Renal cortex interstitium (tissue), 11 donors: ENCODE measurements at regions not wholly inside any gene's neighbourhood (a gene's known extent, or its start where the extent isn't known, plus 50 kb on each side); places are given as distances from the start of the nearest gene placed in this dataset.
A peak's percentile ranks its signal among the peaks of the same experiment; 100 is the strongest.
"Not testable (repeated sequence)": the region's sequence is repeated elsewhere in the genome, so short reads cannot be mapped to it uniquely, and the experiment has no call there.

Experiments
- DNase-seq, 11 donors: peaks; one replicate each; pipeline ENCODE4 v3.0.0-alpha.2; 2013; ENCODE audit warnings: low read depth in 9 of 11, low spot score in 4 of 11; ENCODE audit errors: extremely low read depth in 1 of 11

DNA sequence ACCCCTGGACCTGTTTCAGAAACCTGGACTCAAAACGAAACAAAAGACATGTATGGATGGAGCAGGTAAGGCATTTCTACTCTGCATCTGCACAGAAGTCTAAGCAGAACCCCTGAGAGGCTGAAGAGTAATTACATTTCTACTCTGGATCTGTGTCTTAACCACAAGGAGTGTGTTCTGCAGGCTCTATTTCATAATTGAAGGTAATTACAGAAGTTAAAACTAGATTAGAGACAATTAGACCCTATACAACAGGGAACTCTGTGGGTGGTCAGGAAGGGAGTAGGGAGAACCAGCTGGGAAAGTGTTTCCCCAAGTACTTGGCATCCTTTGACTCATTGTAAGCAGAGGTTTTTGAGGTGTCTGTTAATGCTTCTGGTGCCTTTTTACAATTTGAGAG is 69.8 kb downstream of the IGSF1 start:
- DNase-seq = no peak

DNA sequence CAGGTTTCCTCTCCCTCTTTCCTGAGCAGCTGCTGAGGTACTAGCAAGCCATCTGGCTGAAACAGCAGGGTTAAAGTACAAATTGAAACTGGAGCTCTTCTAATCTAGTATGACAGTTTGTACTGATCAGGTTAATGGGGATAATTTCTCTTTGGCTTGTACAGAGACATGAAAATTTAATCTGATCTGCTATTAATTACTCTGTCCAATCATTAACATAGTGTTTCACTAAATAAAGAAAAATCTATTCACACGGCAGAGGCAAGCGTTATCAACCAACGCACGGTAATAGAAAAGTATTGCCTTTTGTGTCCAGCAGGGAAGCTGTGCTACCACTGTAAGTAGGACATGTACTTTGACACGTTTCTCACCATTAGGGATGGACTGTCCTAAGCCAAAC is 71.1 kb downstream of the IGSF1 start:
- DNase-seq = no peak

DNA sequence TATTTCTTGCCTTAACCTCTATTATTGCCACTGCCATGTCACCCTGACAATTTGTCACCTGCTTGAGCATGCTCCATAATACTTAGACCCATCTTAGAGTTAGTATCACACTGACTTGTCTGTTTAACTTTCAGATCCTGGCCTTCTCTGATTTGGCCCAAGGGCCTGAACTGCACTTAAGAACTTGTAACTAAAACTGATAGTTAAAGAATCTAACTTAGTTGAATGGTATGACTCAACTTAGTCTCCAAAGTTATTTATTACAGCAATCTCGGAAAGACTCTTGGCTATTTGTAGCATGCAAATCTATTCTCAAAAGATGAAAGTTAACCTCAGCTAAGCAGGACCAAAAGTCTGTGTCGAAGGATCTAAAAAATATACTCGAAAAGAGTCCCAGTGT is 72.3 kb downstream of the IGSF1 start:
- no peak for DNase-seq

DNA sequence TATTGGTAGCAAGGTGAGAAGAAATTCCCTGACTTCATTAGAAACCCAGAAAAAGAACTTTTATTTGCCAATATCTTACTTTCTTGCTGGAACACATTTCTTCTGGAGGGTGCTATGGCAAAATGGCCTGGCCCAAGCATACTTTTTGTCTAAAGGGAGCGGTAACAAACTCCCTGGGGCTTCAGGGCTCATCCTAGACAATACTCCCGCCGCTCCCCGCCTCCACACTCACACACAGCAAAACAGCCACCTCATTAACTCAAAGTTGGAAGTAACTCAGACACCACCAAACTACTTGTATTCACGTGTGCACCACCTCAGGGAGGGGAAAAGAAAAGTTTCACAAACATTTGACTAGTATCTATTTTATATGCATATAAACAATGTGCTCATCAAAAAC is 75.7 kb downstream of the IGSF1 start:
- DNase-seq = no peak

DNA sequence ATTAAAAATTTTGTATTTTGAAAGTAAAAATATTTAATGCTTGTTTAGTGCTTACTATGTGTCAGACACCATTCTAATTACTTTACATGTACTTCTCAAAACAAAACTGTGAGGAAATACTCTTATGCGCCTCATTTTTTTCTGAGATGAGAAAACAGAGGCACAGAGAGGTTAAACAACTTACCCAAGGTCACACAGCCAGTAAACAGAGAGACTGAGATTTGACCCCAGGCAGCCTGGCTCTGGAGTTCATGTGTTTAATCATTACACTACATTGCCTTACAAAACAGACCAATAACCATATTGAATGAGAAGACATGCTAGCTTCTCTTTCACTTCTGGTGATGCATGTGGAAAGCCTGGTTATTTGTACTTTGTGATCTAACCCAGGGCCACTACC is 86.3 kb downstream of the IGSF1 start:
- DNase-seq = no peak

DNA sequence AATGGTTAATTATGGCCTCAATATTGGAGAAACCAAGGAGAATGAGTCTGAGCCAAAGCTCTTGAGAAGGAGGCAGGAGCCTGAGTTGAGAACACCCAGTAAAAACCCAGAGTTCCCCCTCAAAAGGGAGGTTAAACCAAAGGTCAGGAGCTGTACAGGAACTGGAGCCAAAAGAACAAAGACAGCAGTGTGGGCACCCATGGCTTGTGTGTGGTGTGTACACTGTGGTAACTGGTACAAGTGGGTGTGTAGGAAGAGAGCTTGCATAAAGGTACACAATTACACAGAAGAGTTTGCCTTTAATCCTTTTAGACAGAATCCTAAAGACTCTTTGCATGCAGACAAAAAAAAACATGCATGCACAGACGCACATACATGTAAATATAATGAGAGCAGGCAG is 87.1 kb downstream of the IGSF1 start:
- no peak for DNase-seq

DNA sequence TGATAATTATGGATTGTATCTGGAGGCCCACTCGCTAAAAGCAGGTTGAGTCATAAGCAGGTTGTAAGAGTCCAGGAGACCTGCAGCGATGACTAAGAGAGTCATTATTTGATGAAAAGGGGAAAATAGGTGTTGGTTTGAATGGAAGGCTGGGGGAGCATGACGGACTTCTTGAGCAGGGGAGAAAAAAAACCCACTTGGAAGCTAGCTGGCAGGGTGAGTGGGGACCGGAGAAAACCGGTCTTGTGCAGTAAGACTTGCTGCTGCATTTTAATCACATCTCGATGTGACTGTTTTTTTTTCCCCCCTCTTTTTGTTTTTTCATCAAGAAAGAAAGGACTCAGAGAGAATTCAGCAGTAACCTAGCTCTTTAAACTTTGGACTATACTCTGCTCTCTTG is 90.0 kb downstream of the IGSF1 start:
- peak in 6 of 11 donors; percentile 2 to 16 (median 4) for DNase-seq

DNA sequence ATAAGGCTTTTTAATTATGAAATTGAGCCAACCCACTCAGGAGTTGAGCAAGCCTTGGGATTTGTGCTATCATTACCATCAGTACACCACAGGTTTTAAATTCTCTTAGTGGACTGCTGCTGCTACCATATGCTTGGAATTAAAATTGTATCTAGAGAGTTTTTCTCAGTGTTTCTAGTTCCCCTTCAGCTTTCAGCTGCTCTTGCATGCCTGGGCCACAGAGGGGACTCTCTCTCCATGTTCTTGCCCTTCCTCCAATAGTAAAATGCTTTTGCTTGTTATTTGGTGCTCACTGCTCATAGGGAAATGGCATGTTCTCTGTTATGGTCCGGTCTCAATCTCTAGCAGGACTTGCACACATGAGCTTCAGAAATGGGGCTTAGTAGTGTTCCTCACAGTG is 101.9 kb downstream of the IGSF1 start:
- no peak for DNase-seq

DNA sequence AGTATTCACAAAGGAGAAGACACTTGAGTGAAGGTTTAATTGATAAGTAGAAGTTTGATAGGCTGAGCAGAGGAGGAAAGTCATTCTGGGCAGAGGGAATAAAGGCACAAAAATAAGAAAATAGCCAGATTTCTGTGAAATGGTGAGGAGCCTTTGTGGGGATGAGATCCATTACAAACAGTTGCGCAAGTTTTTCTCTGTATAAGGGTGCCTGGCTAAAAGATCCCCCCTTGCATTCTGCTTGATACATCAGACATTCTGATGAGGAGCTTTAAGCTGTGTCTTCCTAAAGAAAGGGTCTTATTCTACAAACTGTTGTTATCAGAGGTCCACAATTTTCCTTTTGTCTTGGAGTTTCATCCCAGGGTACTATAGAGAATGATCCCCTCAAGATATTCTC is 112.0 kb downstream of the ARHGAP36 start:
- no peak for DNase-seq

DNA sequence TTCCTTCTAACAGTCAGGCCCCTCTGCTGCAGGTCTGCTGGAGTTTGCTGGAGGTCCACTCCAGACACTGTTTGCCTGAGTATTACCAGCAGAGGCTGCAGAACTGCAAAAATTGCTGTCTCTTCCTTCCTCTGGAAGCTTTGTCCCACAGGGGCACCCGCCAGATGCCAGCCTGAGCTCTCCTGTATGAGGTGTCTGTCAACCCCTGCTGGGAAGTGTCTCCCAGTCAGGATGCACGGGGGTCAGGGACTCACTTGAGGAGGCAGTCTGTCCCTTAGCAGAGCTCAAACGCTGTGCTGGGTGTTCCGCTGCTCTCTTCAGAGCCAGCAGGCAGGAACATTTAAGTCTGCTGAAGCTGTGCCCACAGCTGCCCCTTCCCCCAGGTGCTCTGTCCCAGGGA is 105.5 kb downstream of the ARHGAP36 start:
- not testable (repeated sequence) for DNase-seq

DNA sequence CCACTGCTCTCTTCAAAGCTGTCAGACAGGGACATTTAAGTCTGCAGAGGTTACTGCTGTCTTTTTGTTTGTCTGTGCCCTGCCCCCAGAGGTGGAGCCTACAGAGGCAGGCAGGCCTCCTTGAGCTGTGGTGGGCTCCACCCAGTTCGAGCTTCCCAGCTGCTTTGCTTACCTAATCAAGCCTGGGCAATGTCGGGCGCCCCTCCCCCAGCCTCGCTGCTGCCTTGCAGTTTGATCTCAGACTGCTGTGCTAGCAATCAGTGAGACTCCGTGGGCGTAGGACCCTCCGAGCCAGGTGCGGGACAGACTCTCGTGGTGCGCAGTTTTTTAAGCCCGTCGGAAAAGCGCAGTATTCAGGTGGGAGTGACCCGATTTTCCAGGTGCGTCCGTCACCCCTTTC is 99.5 kb downstream of the ARHGAP36 start:
- not testable (repeated sequence) for DNase-seq

DNA sequence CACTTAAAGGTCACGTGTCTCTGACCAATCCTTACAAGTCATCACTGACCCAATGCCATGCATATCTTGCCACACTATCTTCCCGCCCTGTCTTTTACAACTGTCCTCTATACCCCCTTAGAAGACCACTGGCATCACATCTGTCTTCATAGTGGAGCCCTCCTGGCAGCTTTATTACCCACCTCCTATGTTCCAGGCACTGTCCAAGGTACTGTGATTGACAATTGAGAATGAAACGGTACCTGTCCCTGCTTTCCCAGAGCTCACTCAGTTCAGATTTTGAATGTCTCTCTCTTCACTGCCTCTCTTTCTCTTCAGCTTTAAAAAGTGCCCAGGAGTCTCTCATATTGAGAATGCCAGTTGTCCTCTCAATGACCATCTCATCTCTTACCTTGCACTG is 88.6 kb downstream of the ARHGAP36 start:
- DNase-seq = no peak
